Liver (tissue), 7 donors: ENCODE measurements at regions not wholly inside any gene's neighbourhood (a gene's known extent, or its start where the extent isn't known, plus 50 kb on each side); places are given as distances from the start of the nearest gene placed in this dataset.

Experiments
- DNase-seq: peaks from one replicate; pipeline ENCODE4 v3.0.0-alpha.2; 2017; ENCODE audit warnings: low spot score
- H3K27ac ChIP-seq, 2 donors: one replicate each; pipeline ENCODE4 v1.7.0; 2013; ENCODE audit warnings: inconsistent platforms in 2 of 2, low read length in 2 of 2, control low read depth in 1 of 2, low read depth in 1 of 2, mild to moderate bottlenecking in 1 of 2
- H3K27me3 ChIP-seq, 4 donors: one replicate each; pipeline versions ENCODE4 v1.6.1 to v1.7.0; 2013; ENCODE audit warnings: low read length in 3 of 4, inconsistent platforms in 1 of 4, mild to moderate bottlenecking in 1 of 4, moderate library complexity in 1 of 4; ENCODE audit not compliant: control insufficient read depth in 4 of 4, insufficient read depth in 4 of 4
- H3K36me3 ChIP-seq, 4 donors: one replicate each; pipeline versions ENCODE4 v1.6.1 to v1.7.0; 2013; ENCODE audit warnings: low read length in 3 of 4, mild to moderate bottlenecking in 3 of 4, low read depth in 1 of 4, moderate library complexity in 1 of 4; ENCODE audit not compliant: control insufficient read depth in 4 of 4, insufficient read depth in 3 of 4
- H3K4me1 ChIP-seq, 4 donors: one replicate each; pipeline versions ENCODE4 v1.6.1 to v1.7.0; 2013; ENCODE audit warnings: low read length in 3 of 4, mild to moderate bottlenecking in 3 of 4, moderate library complexity in 1 of 4; ENCODE audit not compliant: control insufficient read depth in 4 of 4, insufficient read depth in 4 of 4
- H3K4me3 ChIP-seq, 3 donors: one replicate each; pipeline versions ENCODE4 v1.6.1 to v1.7.0; 2013; ENCODE audit warnings: low read length in 3 of 3, control low read depth in 1 of 3, low read depth in 1 of 3, mild to moderate bottlenecking in 1 of 3
- H3K9ac ChIP-seq, 2 donors: one replicate each; pipeline ENCODE4 v1.7.0; 2013; ENCODE audit warnings: low read length in 2 of 2, mild to moderate bottlenecking in 2 of 2, moderate library complexity in 2 of 2, control low read depth in 1 of 2, low read depth in 1 of 2
- H3K9me3 ChIP-seq, 4 donors: one replicate each; pipeline versions ENCODE4 v1.6.1 to v1.7.0; 2013; ENCODE audit warnings: low read length in 3 of 4; ENCODE audit not compliant: control insufficient read depth in 4 of 4
- EGR1 ChIP-seq, 2 donors: IDR thresholded peaks; 2 replicates each; pipeline ENCODE4 v1.6.1; 2016 to 2018; ENCODE audit warnings: antibody characterized with exemption in 2 of 2, low read depth in 2 of 2
- FOXA1 ChIP-seq: IDR thresholded peaks from 2 replicates; pipeline ENCODE4 v1.6.1; 2016; ENCODE audit warnings: antibody characterized with exemption
- FOXA2 ChIP-seq: IDR thresholded peaks from 2 replicates; pipeline ENCODE4 v1.6.1; 2016; ENCODE audit warnings: antibody characterized with exemption
- HNF4A ChIP-seq, 2 donors: conservative IDR thresholded peaks; 2 replicates each; pipeline ENCODE4 v1.6.1; 2016; ENCODE audit warnings: antibody characterized with exemption in 2 of 2, mild to moderate bottlenecking in 2 of 2
- HNF4G ChIP-seq: IDR thresholded peaks from 2 replicates; pipeline ENCODE4 v1.6.1; 2016; ENCODE audit warnings: antibody characterized with exemption
- JUND ChIP-seq, 2 donors: IDR thresholded peaks; 2 replicates each; pipeline ENCODE4 v1.6.1; 2016; ENCODE audit warnings: antibody characterized with exemption in 2 of 2
- NR2F2 ChIP-seq: IDR thresholded peaks from 2 replicates; pipeline ENCODE4 v1.6.1; 2016; ENCODE audit warnings: antibody characterized with exemption
- RAD21 ChIP-seq, 2 donors: IDR thresholded peaks; 2 replicates each; pipeline ENCODE4 v1.6.1; 2016; ENCODE audit warnings: antibody characterized with exemption in 2 of 2, mild to moderate bottlenecking in 2 of 2
- RXRA ChIP-seq, 2 donors: IDR thresholded peaks; 2 replicates each; pipeline ENCODE4 v1.6.1; 2017 to 2018; ENCODE audit warnings: antibody characterized with exemption in 2 of 2, mild to moderate bottlenecking in 1 of 2
- SP1 ChIP-seq: IDR thresholded peaks from 2 replicates; pipeline ENCODE4 v1.6.1; 2018; ENCODE audit warnings: antibody characterized with exemption, mild to moderate bottlenecking
- TAF1 ChIP-seq: conservative IDR thresholded peaks from 2 replicates; pipeline ENCODE4 v1.6.1; 2016; ENCODE audit warnings: antibody characterized with exemption, mild to moderate bottlenecking
- WGBS: extraction: QIAGEN DNeasy Blood & Tissue Kit; methylation state at CpG from one replicate; pipeline ENCODE4 v1.1.7; 2013; 5-methylcytosine and 5-hydroxymethylcytosine counted together
- TF ChIP-seq, protein P1 (sequence below): IDR thresholded peaks from 2 replicates; pipeline ENCODE4 v1.6.1; 2016; ENCODE audit warnings: antibody characterized with exemption, mild to moderate bottlenecking
- TF ChIP-seq, protein P2 (sequence below): IDR thresholded peaks from 2 replicates; pipeline ENCODE4 v1.6.1; 2016; ENCODE audit warnings: antibody characterized with exemption
- donor health status: healthy.
- donor health status: healthy.
- donor health status: healthy.
- donor health status: healthy.

DNA sequence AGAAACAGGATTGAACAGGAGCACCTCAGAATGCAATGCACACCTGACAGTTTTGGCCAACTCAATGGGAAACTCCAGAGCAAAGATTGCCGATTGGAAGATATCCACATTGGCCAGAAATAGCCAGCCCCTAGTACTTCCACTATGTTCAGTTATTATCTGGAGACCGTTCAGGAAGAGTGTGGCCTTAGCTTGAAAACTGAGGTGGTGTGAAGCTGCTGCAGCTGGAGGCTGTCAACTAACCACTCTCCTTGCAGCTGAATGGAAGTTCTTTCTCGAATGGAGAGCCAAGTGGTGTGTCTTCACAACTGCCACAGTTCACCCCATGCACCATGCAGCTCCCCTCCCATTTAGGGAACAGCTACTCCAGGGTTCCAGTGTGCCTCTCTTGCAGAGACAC, 61.9 kb upstream of the DHX40 start (continued):
- TF ChIP-seq, protein P1, sequence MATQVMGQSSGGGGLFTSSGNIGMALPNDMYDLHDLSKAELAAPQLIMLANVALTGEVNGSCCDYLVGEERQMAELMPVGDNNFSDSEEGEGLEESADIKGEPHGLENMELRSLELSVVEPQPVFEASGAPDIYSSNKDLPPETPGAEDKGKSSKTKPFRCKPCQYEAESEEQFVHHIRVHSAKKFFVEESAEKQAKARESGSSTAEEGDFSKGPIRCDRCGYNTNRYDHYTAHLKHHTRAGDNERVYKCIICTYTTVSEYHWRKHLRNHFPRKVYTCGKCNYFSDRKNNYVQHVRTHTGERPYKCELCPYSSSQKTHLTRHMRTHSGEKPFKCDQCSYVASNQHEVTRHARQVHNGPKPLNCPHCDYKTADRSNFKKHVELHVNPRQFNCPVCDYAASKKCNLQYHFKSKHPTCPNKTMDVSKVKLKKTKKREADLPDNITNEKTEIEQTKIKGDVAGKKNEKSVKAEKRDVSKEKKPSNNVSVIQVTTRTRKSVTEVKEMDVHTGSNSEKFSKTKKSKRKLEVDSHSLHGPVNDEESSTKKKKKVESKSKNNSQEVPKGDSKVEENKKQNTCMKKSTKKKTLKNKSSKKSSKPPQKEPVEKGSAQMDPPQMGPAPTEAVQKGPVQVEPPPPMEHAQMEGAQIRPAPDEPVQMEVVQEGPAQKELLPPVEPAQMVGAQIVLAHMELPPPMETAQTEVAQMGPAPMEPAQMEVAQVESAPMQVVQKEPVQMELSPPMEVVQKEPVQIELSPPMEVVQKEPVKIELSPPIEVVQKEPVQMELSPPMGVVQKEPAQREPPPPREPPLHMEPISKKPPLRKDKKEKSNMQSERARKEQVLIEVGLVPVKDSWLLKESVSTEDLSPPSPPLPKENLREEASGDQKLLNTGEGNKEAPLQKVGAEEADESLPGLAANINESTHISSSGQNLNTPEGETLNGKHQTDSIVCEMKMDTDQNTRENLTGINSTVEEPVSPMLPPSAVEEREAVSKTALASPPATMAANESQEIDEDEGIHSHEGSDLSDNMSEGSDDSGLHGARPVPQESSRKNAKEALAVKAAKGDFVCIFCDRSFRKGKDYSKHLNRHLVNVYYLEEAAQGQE, result no peak
- no peak for TF ChIP-seq FOXA2
- no peak for TF ChIP-seq RXRA (IDR thresholded peaks at IDR 0.05)
- TF ChIP-seq FOXA1, result no peak
- TF ChIP-seq SP1, result no peak
- no peak for TF ChIP-seq JUND (IDR thresholded peaks at IDR 0.05)

DNA sequence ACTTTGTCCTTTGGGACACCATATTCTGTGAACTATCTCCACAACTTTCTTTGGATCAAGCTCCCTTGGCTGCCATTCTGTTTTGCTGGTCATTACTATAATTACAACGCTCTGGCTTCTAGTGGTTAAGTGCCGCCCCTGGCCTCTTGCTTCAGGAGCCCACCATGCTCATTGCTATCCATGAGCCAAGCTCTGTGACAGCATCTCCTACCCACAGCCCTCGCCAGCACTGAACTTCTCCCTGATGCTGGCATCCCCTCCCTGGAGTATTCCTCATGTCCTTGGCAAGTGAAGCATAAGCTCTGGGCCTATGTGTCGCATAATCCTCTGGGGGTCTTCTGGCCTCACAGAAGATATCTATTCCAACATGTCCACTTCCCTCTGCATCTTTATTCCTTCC, 60.6 kb upstream of the DHX40 start:
- no peaks in the 10 kb centered on the region for H3K4me1 ChIP-seq
- no peaks in the 10 kb centered on the region for H3K27me3 ChIP-seq
- H3K9ac ChIP-seq, result no peak overlapping the region
- DNase-seq, result no peak
- H3K27ac ChIP-seq, result no peak overlapping the region
- H3K4me3 ChIP-seq, result no peak overlapping the region
- no peaks in the 10 kb centered on the region for H3K9me3 ChIP-seq
- WGBS, result 94% methylated on average over 4 of the region's 4 CpGs
- H3K36me3 ChIP-seq, result no peaks in the 10 kb centered on the region
- TF ChIP-seq TAF1 (no peak), HNF4G (no peak)
- TF ChIP-seq, protein P2, sequence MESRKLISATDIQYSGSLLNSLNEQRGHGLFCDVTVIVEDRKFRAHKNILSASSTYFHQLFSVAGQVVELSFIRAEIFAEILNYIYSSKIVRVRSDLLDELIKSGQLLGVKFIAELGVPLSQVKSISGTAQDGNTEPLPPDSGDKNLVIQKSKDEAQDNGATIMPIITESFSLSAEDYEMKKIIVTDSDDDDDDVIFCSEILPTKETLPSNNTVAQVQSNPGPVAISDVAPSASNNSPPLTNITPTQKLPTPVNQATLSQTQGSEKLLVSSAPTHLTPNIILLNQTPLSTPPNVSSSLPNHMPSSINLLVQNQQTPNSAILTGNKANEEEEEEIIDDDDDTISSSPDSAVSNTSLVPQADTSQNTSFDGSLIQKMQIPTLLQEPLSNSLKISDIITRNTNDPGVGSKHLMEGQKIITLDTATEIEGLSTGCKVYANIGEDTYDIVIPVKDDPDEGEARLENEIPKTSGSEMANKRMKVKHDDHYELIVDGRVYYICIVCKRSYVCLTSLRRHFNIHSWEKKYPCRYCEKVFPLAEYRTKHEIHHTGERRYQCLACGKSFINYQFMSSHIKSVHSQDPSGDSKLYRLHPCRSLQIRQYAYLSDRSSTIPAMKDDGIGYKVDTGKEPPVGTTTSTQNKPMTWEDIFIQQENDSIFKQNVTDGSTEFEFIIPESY, result no peak
- TF ChIP-seq, protein P1, result no peak

DNA sequence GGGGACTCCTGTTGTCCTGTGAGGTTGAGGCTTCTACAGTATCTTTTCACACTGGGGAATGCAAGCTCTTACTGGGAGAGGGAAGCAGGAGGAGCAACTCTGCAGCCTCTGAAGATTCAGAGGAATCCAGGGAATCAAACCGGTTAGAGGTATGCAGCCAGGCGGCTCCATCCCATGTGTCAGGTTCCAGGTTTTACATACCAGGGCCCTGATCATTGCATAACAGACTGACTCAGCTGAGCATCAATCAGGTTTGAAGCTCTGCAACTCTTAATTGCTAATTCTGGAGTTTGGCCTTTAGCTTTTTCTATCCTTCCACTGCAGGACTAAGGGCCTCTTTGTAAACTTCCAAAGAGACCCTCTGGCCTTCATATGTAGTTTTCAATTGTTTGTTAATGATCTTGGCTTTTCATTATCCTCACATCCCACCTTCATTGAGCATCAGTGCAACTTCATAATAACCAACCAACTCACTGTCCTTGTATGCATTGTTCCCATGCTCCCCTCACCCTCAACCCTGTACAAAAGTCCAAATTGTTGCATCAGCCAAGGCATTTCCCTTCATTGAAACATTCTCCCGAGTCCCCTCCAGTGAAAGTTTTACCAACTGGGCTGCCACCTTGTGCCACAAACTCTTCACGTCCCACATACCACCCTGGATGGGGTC, 59.7 kb upstream of the DHX40 start:
- no peaks in the 10 kb centered on the region for H3K36me3 ChIP-seq
- H3K27me3 ChIP-seq, result no peaks in the 10 kb centered on the region
- no peak overlapping the region for H3K27ac ChIP-seq
- H3K9me3 ChIP-seq, result no peaks in the 10 kb centered on the region
- no peak overlapping the region for H3K4me3 ChIP-seq
- H3K4me1 ChIP-seq, result no peaks in the 10 kb centered on the region
- DNase-seq, result no peak
- no peak for TF ChIP-seq HNF4A (conservative IDR thresholded peaks at IDR 0.05)
- TF ChIP-seq RXRA (IDR thresholded peaks at IDR 0.05), result no peak
- TF ChIP-seq, protein P2, result no peak
- TF ChIP-seq NR2F2, result no peak
- no peak for TF ChIP-seq EGR1 (IDR thresholded peaks at IDR 0.05; ENCODE audit: low read depth in 2 of 2)
- no peak for TF ChIP-seq JUND (IDR thresholded peaks at IDR 0.05)
- TF ChIP-seq RAD21 (IDR thresholded peaks at IDR 0.05), result no peak
- 88% methylated on average over 4 of the region's 4 CpGs for WGBS
- H3K9ac ChIP-seq, result no peak overlapping the region
